ENCODE measurements at regions not wholly inside any gene's neighbourhood (a gene's known extent, or its start where the extent isn't known, plus 50 kb on each side); places are given as distances from the start of the nearest gene placed in this dataset.

GRCh38 chrX:14235004-14235403, 205.3 kb upstream of the GEMIN8 start:
- no peak for TF ChIP-seq CTCF (IDR thresholded peaks at IDR 0.05)
- TF ChIP-seq POLR2A (IDR thresholded peaks at IDR 0.05) = no peak
